GM13976 (cell line): ENCODE measurements at regions not wholly inside any gene's neighbourhood (a gene's known extent, or its start where the extent isn't known, plus 50 kb on each side); places are given as distances from the start of the nearest gene placed in this dataset.

Source experiments
- DNase-seq: peaks from one replicate; pipeline ENCODE4 v3.0.0; 2012; ENCODE audit warnings: low spot score
- in situ Hi-C: fragments of 300-500 bp; cut with MboI; formaldehyde crosslinking; loops from one replicate; pipeline ENCODE4 v1.12.0; 2022; ENCODE audit warnings: low sequenced_read_pairs, mixed read lengths, inconsistent platforms; ENCODE audit not compliant: unreplicated experiment
- TF ChIP-seq, protein P1 (sequence below): IDR thresholded peaks from 2 replicates; pipeline ENCODE4 v1.5.1; 2012; ENCODE audit warnings: borderline replicate concordance, mild to moderate bottlenecking; ENCODE audit not compliant: insufficient read depth; ENCODE audit errors: extremely low read depth, missing control alignments, control extremely low read depth

DNA sequence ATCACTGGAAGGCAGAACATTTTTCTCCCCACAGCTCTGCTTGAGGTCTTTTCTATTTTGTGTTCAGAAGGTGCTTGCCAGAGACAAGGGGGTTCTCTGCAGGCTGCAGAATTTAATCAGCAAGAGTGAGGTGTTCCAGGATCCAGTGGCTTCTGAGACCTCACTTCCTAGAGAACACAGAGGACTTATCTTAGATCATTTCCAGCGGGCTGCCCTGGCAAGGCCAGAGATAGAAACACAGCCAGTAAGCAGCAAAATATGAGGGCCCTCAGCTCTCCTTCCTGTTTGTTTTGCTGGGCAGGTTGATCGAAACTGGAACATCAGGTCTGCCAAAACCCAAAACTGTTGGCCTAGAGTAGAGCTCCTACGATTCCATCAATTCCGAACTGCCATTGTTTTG, 187.3 kb downstream of the DIRAS2 start:
- DNase-seq = no peak
- in situ Hi-C loops = no loop called here
- TF ChIP-seq, protein P1, sequence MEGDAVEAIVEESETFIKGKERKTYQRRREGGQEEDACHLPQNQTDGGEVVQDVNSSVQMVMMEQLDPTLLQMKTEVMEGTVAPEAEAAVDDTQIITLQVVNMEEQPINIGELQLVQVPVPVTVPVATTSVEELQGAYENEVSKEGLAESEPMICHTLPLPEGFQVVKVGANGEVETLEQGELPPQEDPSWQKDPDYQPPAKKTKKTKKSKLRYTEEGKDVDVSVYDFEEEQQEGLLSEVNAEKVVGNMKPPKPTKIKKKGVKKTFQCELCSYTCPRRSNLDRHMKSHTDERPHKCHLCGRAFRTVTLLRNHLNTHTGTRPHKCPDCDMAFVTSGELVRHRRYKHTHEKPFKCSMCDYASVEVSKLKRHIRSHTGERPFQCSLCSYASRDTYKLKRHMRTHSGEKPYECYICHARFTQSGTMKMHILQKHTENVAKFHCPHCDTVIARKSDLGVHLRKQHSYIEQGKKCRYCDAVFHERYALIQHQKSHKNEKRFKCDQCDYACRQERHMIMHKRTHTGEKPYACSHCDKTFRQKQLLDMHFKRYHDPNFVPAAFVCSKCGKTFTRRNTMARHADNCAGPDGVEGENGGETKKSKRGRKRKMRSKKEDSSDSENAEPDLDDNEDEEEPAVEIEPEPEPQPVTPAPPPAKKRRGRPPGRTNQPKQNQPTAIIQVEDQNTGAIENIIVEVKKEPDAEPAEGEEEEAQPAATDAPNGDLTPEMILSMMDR = no peak

DNA sequence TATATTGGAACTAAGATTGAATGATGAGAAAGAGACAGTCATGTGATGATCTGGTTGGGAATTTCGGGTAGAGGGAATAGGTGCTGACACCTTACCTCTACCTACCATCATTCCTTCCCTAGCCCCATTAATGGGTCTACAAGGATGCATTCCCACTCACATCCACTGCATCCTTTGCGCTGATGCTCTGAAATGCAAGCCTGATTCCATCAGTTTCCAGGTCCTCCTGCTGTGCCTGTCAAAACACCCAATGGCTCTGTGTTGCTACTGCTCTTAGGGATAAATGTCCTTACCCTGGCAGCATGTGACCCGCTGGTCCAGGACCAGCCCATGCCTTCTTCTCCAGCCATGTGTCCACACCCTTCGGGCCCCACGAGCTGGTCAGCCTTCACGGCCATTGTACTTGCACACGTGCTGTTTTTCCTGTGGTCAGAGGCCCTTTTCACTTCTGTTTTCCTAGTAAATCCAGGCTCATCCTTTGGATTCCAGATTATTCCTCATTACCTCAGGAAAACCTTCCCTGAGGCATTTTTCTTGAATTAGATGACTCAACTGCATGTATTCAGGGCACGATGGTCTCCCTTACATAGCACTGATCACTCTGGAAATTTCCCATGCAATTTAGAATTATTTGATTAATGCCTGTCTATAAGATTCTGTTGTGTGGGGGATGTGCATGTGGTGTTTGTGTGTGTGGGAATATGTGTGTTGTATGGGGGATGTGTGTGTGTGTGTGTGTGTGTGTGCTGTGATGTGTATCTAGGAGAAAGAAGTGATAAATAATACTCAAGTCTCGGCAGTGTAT, 185.0 kb downstream of the DIRAS2 start:
- in situ Hi-C loops = no loop called here
- no peak for DNase-seq
- TF ChIP-seq, protein P1 = no peak

DNA sequence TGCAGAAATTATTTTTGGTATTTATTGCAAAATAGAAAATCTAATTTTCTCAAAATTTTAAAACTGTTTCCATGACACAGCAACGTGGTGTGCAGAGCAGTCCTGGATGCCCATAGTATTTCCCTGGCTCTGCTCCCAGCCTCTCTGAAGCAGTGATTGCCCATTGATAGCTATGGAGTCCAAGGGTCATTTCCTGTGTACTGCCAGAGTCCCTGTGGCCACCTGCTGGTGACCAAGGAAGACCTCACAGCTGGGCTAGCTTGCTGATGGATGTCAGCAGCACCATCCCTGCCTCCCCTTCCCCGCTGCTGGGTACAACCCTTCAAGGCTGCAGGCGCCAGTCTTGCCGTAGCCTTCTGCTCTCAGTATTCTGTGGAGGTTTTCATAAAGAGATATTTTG, 184.1 kb downstream of the DIRAS2 start:
- TF ChIP-seq, protein P1 = no peak
- in situ Hi-C loops = no loop called here
- no peak for DNase-seq

- DNase-seq = peak; percentile 22
- in situ Hi-C loops = no loop called here
- TF ChIP-seq, protein P1 = no peak
These were observed 183.3 kb downstream of the DIRAS2 start for GRCh38 chr9:90459321-90459720.

DNA sequence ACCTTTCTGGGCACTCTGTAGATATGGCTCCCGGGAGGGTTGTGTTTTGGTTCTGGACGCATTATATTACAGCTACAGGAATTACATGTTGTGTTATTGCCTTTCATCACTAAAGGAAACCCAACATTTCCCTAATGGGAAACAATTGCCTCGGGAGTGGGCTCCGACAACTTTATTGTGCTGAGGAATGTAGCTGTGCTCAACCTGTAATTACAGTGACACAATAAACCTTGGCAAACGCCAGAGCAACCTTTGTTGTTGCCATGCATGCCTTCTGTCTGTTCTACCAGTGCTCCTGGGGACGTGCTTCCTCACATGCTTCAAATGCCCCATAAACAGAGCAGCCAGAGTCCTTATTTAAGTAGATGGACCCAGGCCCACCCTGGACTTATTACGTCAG, 182.4 kb downstream of the DIRAS2 start:
- TF ChIP-seq, protein P1 = no peak
- in situ Hi-C loops = no loop called here
- DNase-seq = no peak

- DNase-seq = no peak
- TF ChIP-seq, protein P1 = no peak
- in situ Hi-C loops = no loop called here
These were observed 177.6 kb downstream of the DIRAS2 start for GRCh38 chr9:90464978-90465377.

DNA sequence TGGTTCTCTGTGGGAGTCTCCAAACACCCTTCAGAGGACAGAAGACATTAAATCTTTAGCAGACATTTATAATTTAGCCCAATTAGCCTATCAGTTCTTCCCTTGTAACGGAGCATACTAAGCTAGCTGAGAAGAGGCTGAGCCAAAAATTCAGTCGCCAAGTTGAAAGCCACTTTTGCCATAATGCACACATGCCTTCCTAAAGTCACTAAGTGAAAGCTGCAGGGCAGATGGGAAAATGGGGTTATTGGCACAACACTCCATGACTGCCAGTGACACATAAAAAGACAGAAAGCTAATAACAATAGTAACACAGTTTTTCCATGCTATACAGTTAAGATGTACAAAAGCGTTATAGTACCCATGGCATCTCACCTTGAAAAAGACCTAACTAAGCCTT, 176.2 kb downstream of the DIRAS2 start:
- TF ChIP-seq, protein P1 = no peak
- no peak for DNase-seq
- in situ Hi-C loops = no loop called here
